Coronary artery (tissue), 2 donors: ENCODE measurements at regions not wholly inside any gene's neighbourhood (a gene's known extent, or its start where the extent isn't known, plus 50 kb on each side); places are given as distances from the start of the nearest gene placed in this dataset.

Source experiments
- DNase-seq: peaks from one replicate; pipeline ENCODE4 v3.0.0-alpha.2; 2017; ENCODE audit warnings: low spot score
- H3K27ac ChIP-seq, 2 donors: fragments of 200-600 bp; sonication (generic); one replicate each; pipeline ENCODE4 v1.5.1; 2016 to 2019
- H3K4me3 ChIP-seq: fragments of 200-600 bp; sonication (generic); 2 replicates; pipeline ENCODE4 v1.5.1; 2016; ENCODE audit warnings: mild to moderate bottlenecking, moderate library complexity
- TF ChIP-seq, protein P1 (sequence below): fragments of 200-600 bp; sonication (generic); IDR thresholded peaks from one replicate; pipeline ENCODE4 v1.5.1; 2019; ENCODE audit warnings: antibody characterized with exemption

- Histone ChIP-seq H3K4me3 (no peak overlapping the region), H3K27ac (no peak overlapping the region)
- no peak for DNase-seq
- TF ChIP-seq, protein P1, sequence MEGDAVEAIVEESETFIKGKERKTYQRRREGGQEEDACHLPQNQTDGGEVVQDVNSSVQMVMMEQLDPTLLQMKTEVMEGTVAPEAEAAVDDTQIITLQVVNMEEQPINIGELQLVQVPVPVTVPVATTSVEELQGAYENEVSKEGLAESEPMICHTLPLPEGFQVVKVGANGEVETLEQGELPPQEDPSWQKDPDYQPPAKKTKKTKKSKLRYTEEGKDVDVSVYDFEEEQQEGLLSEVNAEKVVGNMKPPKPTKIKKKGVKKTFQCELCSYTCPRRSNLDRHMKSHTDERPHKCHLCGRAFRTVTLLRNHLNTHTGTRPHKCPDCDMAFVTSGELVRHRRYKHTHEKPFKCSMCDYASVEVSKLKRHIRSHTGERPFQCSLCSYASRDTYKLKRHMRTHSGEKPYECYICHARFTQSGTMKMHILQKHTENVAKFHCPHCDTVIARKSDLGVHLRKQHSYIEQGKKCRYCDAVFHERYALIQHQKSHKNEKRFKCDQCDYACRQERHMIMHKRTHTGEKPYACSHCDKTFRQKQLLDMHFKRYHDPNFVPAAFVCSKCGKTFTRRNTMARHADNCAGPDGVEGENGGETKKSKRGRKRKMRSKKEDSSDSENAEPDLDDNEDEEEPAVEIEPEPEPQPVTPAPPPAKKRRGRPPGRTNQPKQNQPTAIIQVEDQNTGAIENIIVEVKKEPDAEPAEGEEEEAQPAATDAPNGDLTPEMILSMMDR, result no peak
Observed at GRCh38 chr3:147904421-147904820, 495.3 kb downstream of the ZIC1 start.

DNA sequence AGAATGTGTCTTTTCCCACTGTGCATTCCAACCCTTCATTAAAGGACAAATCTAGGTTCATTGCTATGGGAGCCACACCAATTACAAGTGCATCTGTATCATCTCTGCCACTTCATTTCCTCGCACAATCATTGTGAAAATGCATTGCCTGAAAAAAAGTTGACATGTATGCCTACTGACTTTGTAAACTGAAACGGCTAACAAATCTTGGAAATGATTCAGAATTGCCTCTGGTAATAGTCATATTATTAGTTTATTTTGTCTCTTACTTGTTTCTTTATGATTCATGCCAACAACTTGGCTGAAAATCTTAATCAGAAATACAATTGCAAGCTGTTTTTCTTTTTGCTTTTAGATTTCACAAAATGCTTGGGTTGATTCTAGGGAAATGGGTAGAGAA, 497.1 kb downstream of the ZIC1 start:
- TF ChIP-seq, protein P1, result no peak
- no peak overlapping the region for H3K4me3 ChIP-seq
- DNase-seq, result no peak
- no peak overlapping the region for H3K27ac ChIP-seq

DNA sequence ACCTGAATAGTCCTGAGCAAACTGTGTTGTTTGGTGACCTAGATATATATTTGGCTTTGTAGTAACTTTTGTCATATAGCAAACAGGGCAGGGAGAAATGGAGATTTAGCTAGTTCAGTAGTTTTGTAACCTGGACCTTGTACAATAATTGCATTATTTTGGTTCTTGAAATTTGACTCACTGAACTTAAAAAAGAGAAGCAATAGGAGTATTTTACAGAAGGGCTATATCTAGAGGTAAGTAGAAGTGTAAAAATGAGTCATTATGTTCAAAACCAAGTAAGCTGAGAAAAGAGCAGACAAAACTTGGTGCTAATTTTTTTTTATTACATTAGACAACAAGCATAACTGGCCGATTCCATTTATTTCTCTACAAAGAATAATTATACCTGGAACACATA, 505.4 kb downstream of the ZIC1 start:
- H3K4me3 ChIP-seq, result no peak overlapping the region
- H3K27ac ChIP-seq, result no peak overlapping the region
- TF ChIP-seq, protein P1, result no peak
- no peak for DNase-seq

GRCh38 chr3:147915057-147915456, 505.9 kb downstream of the ZIC1 start:
- TF ChIP-seq, protein P1, result no peak

DNA sequence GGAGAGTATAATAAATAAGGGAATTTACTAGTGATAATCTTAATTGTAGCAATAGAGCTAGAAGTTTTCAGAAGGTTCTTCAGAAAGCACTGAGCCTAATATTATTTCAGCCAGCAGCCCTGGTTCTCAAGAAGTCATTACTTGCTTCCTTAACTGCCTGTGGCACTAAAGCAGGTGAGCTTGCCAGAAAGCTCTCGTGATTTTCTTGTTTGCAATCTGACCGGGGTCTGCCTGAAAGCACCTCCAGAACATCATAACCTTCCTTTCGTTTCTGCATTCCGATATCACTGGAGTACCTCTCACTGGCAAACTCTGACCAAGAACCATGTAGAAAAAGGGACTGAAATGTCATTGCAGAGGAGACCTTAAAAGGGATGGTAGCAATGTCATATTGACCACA, 510.3 kb downstream of the ZIC1 start:
- no peak overlapping the region for H3K27ac ChIP-seq
- TF ChIP-seq, protein P1, result no peak
- no peak for DNase-seq
- no peak overlapping the region for H3K4me3 ChIP-seq

More at GRCh38 chr3:147915057-147915456, 505.9 kb downstream of the ZIC1 start:
- H3K4me3 ChIP-seq, result no peak overlapping the region
- H3K27ac ChIP-seq, result no peak overlapping the region
- DNase-seq, result no peak

DNA sequence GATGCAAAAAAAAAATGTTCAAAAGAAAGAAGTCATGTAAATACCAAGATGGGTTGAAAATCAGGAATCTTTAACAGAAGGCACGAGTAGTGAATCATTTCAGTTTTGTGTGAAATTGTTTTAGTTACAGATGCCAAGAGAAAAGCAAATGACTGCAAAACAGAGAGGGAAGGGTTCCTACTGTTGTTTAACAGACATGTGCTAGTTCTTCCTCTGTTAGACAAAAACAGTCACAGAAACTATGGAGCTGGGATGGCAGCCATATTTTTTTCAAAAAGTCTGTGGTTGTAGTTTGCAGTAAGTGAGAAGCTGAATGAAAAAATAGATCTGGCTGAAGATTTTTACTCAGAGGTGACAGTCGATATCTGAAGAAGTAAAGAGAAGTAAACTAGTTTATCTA, 511.9 kb downstream of the ZIC1 start:
- TF ChIP-seq, protein P1, result no peak
- no peak for DNase-seq
- H3K27ac ChIP-seq, result no peak overlapping the region
- H3K4me3 ChIP-seq, result no peak overlapping the region

DNA sequence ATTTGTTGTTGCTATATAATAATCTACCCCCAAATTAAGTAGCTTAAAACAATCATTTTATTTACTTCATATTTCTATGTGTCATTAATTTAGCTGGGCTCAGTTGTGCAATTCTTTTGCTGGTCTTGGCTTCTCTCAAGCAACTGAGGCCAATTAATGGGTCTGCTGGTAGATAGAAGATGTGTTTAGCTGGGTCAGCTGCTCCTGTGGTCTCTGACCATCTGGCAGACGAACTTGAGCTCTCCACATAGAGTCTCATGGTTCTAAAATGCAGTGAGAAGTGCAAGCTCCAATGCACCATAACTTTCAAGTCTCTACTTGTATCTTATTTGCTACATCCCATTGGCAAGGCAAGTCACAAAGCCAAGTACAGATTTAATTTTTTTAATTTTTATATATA, 515.6 kb downstream of the ZIC1 start:
- Histone ChIP-seq H3K27ac (no peak overlapping the region), H3K4me3 (no peak overlapping the region)
- no peak for DNase-seq
- TF ChIP-seq, protein P1, result no peak
